ENCODE measurements at regions not wholly inside any gene's neighbourhood (a gene's known extent, or its start where the extent isn't known, plus 50 kb on each side); places are given as distances from the start of the nearest gene placed in this dataset.

DNA sequence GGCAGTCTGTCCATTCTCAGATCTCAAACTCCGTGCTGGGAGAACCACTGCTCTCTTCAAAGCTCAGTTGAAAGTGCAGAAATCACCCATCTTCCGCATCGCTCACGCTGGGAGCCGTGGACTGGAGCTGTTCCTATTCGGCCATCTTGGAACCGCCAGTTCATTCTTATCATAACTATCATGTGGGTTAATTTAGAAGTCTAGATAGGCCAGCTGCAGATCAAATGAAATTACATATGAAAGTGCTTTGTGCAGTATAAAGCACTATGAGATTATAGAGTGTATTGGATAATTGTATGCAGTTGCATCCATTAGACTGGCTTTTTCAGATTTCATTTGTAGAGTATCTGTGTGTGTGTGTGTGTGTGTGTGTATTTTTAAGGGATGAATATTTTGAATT, 57.8 kb downstream of the PRORP start:
- TF ChIP-seq, protein P1, sequence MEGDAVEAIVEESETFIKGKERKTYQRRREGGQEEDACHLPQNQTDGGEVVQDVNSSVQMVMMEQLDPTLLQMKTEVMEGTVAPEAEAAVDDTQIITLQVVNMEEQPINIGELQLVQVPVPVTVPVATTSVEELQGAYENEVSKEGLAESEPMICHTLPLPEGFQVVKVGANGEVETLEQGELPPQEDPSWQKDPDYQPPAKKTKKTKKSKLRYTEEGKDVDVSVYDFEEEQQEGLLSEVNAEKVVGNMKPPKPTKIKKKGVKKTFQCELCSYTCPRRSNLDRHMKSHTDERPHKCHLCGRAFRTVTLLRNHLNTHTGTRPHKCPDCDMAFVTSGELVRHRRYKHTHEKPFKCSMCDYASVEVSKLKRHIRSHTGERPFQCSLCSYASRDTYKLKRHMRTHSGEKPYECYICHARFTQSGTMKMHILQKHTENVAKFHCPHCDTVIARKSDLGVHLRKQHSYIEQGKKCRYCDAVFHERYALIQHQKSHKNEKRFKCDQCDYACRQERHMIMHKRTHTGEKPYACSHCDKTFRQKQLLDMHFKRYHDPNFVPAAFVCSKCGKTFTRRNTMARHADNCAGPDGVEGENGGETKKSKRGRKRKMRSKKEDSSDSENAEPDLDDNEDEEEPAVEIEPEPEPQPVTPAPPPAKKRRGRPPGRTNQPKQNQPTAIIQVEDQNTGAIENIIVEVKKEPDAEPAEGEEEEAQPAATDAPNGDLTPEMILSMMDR (tag by site-specific recombination; IDR thresholded peaks at IDR 0.05), result no peak
- TF ChIP-seq ZNF239 (tag by site-specific recombination; IDR thresholded peaks at IDR 0.05) (no peak), TCF7L2 (IDR thresholded peaks at IDR 0.05; ENCODE audit: borderline replicate concordance, low read depth, low read length) (no peak), SCRT2 (tag by site-specific recombination; IDR thresholded peaks at IDR 0.05) (no peak), YY1 (tag by site-specific recombination; IDR thresholded peaks at IDR 0.05) (no peak), GLIS1 (tag by site-specific recombination; IDR thresholded peaks at IDR 0.05) (no peak), ZNF211 (tag by site-specific recombination; IDR thresholded peaks at IDR 0.05; ENCODE audit: low read depth) (no peak)
